ENCODE measurements at regions not wholly inside any gene's neighbourhood (a gene's known extent, or its start where the extent isn't known, plus 50 kb on each side); places are given as distances from the start of the nearest gene placed in this dataset.

- TF ChIP-seq PATZ1 (CRISPR knock-in tag; IDR thresholded peaks at IDR 0.05; ENCODE audit: borderline replicate concordance) (no peak), ZNF8 (CRISPR knock-in tag; IDR thresholded peaks at IDR 0.05) (no peak), TCF4 (CRISPR knock-in tag; IDR thresholded peaks at IDR 0.05; ENCODE audit: borderline replicate concordance) (no peak), RARB (CRISPR knock-in tag; IDR thresholded peaks at IDR 0.05) (no peak), GLIS3 (CRISPR knock-in tag; IDR thresholded peaks at IDR 0.05) (no peak), OSR1 (CRISPR knock-in tag; IDR thresholded peaks at IDR 0.05) (no peak)
These were observed 296.7 kb upstream of the MEF2C start for GRCh38 chr5:89179731-89180130.
